ENCODE measurements at regions not wholly inside any gene's neighbourhood (a gene's known extent, or its start where the extent isn't known, plus 50 kb on each side); places are given as distances from the start of the nearest gene placed in this dataset.

GRCh38 chr2:181275643-181276070 lies 181.5 kb upstream of the ITGA4 start:
- no peaks in the 10 kb centered on the region for H3K4me1 ChIP-seq (ENCODE audit: control insufficient read depth in 3 of 3, insufficient read depth in 3 of 3, low read length in 3 of 3)
- H3K27me3 ChIP-seq (ENCODE audit: control insufficient read depth in 3 of 3, insufficient read depth in 3 of 3, low read length in 3 of 3): no peaks in the 10 kb centered on the region
- H3K9me3 ChIP-seq (ENCODE audit: control insufficient read depth in 3 of 3, low read length in 3 of 3): no peaks in the 10 kb centered on the region
- no peak overlapping the region for H3K9ac ChIP-seq (ENCODE audit: low read depth in 1 of 3, low read length in 3 of 3)
- H3K36me3 ChIP-seq (ENCODE audit: control insufficient read depth in 3 of 3, insufficient read depth in 3 of 3, low read length in 3 of 3): no peaks in the 10 kb centered on the region
- no peak overlapping the region for H3K4me3 ChIP-seq (ENCODE audit: low read length in 3 of 3)
- H3K27ac ChIP-seq (ENCODE audit: low read depth, low read length): no peak overlapping the region

GRCh38 chr2:181281206-181281832 lies 175.9 kb upstream of the ITGA4 start:
- Histone ChIP-seq H3K36me3 (ENCODE audit: control insufficient read depth in 3 of 3, insufficient read depth in 3 of 3, low read length in 3 of 3) (no peaks in the 10 kb centered on the region), H3K9ac (ENCODE audit: low read depth in 1 of 3, low read length in 3 of 3) (no peak overlapping the region)

GRCh38 chr2:181285116-181285515 lies 172.1 kb upstream of the ITGA4 start:
- Histone ChIP-seq H3K36me3 (ENCODE audit: control insufficient read depth in 3 of 3, insufficient read depth in 3 of 3, low read length in 3 of 3) (no peaks in the 10 kb centered on the region), H3K4me1 (ENCODE audit: control insufficient read depth in 3 of 3, insufficient read depth in 3 of 3, low read length in 3 of 3) (no peaks in the 10 kb centered on the region), H3K9ac (ENCODE audit: low read depth in 1 of 3, low read length in 3 of 3) (no peak overlapping the region), H3K4me3 (ENCODE audit: low read length in 3 of 3) (no peak overlapping the region), H3K9me3 (ENCODE audit: control insufficient read depth in 3 of 3, low read length in 3 of 3) (no peaks in the 10 kb centered on the region), H3K27me3 (ENCODE audit: control insufficient read depth in 3 of 3, insufficient read depth in 3 of 3, low read length in 3 of 3) (no peaks in the 10 kb centered on the region), H3K27ac (ENCODE audit: low read depth, low read length) (no peak overlapping the region)

More at GRCh38 chr2:181281206-181281832, 175.9 kb upstream of the ITGA4 start:
- H3K27me3 ChIP-seq (ENCODE audit: control insufficient read depth in 3 of 3, insufficient read depth in 3 of 3, low read length in 3 of 3): no peaks in the 10 kb centered on the region
- no peak overlapping the region for H3K4me3 ChIP-seq (ENCODE audit: low read length in 3 of 3)
- no peaks in the 10 kb centered on the region for H3K9me3 ChIP-seq (ENCODE audit: control insufficient read depth in 3 of 3, low read length in 3 of 3)
- H3K27ac ChIP-seq (ENCODE audit: low read depth, low read length): no peak overlapping the region
- no peaks in the 10 kb centered on the region for H3K4me1 ChIP-seq (ENCODE audit: control insufficient read depth in 3 of 3, insufficient read depth in 3 of 3, low read length in 3 of 3)

DNA sequence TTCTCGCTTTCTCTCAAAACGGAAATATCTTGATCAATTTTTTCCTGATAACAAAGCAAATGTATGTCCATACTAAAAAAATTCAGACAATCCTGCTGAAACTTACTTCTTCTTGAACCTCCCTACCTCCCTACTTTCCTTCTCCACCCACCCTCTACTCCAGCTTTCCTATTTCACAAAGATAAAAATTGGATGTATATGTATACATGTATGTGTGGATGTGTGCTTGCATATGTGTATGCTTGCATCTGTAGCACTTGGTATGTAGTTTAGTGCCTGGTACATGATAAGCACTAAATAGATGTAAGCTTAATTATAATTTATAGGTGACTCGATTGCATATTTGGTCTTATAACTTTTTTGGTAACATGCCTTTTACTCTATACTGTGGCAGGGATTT lies 167.5 kb upstream of the ITGA4 start:
- no peaks in the 10 kb centered on the region for H3K36me3 ChIP-seq (ENCODE audit: control insufficient read depth in 3 of 3, insufficient read depth in 3 of 3, low read length in 3 of 3)
- H3K27me3 ChIP-seq (ENCODE audit: control insufficient read depth in 3 of 3, insufficient read depth in 3 of 3, low read length in 3 of 3): no peaks in the 10 kb centered on the region
- no peaks in the 10 kb centered on the region for H3K4me1 ChIP-seq (ENCODE audit: control insufficient read depth in 3 of 3, insufficient read depth in 3 of 3, low read length in 3 of 3)
- H3K27ac ChIP-seq (ENCODE audit: low read depth, low read length): no peak overlapping the region
- no peak overlapping the region for H3K9ac ChIP-seq (ENCODE audit: low read depth in 1 of 3, low read length in 3 of 3)
- H3K9me3 ChIP-seq (ENCODE audit: control insufficient read depth in 3 of 3, low read length in 3 of 3): no peaks in the 10 kb centered on the region
- H3K4me3 ChIP-seq (ENCODE audit: low read length in 3 of 3): no peak overlapping the region

DNA sequence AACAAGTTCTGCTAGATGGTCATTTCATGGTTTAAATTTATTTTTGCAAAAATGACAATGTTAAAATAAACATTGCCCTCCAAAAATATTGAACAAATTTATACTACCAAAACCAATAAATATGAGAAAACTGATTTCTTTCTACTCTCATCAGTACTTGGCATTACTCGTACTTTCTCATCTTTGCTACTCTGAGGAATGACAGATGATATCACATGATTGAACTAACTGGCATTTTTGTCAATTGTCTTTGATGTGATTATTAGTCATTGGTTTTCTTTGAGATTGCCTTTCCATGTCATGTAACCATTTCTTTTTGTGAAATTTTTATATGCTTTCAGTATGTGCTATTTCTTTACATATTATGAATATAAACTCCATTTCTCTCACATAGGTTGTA lies 167.0 kb upstream of the ITGA4 start:
- Histone ChIP-seq H3K4me3 (ENCODE audit: low read length in 3 of 3) (no peak overlapping the region), H3K9me3 (ENCODE audit: control insufficient read depth in 3 of 3, low read length in 3 of 3) (peaks cover 0 to 2% (median 0%) of the 10 kb centered on the region in 3 donors), H3K27ac (ENCODE audit: low read depth, low read length) (no peak overlapping the region), H3K36me3 (ENCODE audit: control insufficient read depth in 3 of 3, insufficient read depth in 3 of 3, low read length in 3 of 3) (no peaks in the 10 kb centered on the region), H3K9ac (ENCODE audit: low read depth in 1 of 3, low read length in 3 of 3) (no peak overlapping the region), H3K4me1 (ENCODE audit: control insufficient read depth in 3 of 3, insufficient read depth in 3 of 3, low read length in 3 of 3) (no peaks in the 10 kb centered on the region), H3K27me3 (ENCODE audit: control insufficient read depth in 3 of 3, insufficient read depth in 3 of 3, low read length in 3 of 3) (no peaks in the 10 kb centered on the region)

GRCh38 chr2:181294979-181295378 lies 162.2 kb upstream of the ITGA4 start:
- Histone ChIP-seq H3K4me1 (ENCODE audit: control insufficient read depth in 3 of 3, insufficient read depth in 3 of 3, low read length in 3 of 3) (no peaks in the 10 kb centered on the region), H3K4me3 (ENCODE audit: low read length in 3 of 3) (no peak overlapping the region), H3K9ac (ENCODE audit: low read depth in 1 of 3, low read length in 3 of 3) (no peak overlapping the region), H3K27ac (ENCODE audit: low read depth, low read length) (no peak overlapping the region), H3K9me3 (ENCODE audit: control insufficient read depth in 3 of 3, low read length in 3 of 3) (peaks cover 0 to 5% (median 0%) of the 10 kb centered on the region in 3 donors), H3K27me3 (ENCODE audit: control insufficient read depth in 3 of 3, insufficient read depth in 3 of 3, low read length in 3 of 3) (no peaks in the 10 kb centered on the region), H3K36me3 (ENCODE audit: control insufficient read depth in 3 of 3, insufficient read depth in 3 of 3, low read length in 3 of 3) (no peaks in the 10 kb centered on the region)

GRCh38 chr2:181300600-181301291 lies 156.4 kb upstream of the ITGA4 start:
- Histone ChIP-seq H3K27ac (ENCODE audit: low read depth, low read length) (no peak overlapping the region), H3K4me1 (ENCODE audit: control insufficient read depth in 3 of 3, insufficient read depth in 3 of 3, low read length in 3 of 3) (no peaks in the 10 kb centered on the region), H3K27me3 (ENCODE audit: control insufficient read depth in 3 of 3, insufficient read depth in 3 of 3, low read length in 3 of 3) (no peaks in the 10 kb centered on the region), H3K4me3 (ENCODE audit: low read length in 3 of 3) (no peak overlapping the region), H3K36me3 (ENCODE audit: control insufficient read depth in 3 of 3, insufficient read depth in 3 of 3, low read length in 3 of 3) (no peaks in the 10 kb centered on the region), H3K9me3 (ENCODE audit: control insufficient read depth in 3 of 3, low read length in 3 of 3) (peaks cover 0 to 3% (median 0%) of the 10 kb centered on the region in 3 donors), H3K9ac (ENCODE audit: low read depth in 1 of 3, low read length in 3 of 3) (no peak overlapping the region)

- Histone ChIP-seq H3K4me1 (ENCODE audit: control insufficient read depth in 3 of 3, insufficient read depth in 3 of 3, low read length in 3 of 3) (no peaks in the 10 kb centered on the region), H3K27ac (ENCODE audit: low read depth, low read length) (no peak overlapping the region), H3K9me3 (ENCODE audit: control insufficient read depth in 3 of 3, low read length in 3 of 3) (no peaks in the 10 kb centered on the region), H3K9ac (ENCODE audit: low read depth in 1 of 3, low read length in 3 of 3) (no peak overlapping the region), H3K27me3 (ENCODE audit: control insufficient read depth in 3 of 3, insufficient read depth in 3 of 3, low read length in 3 of 3) (no peaks in the 10 kb centered on the region), H3K36me3 (ENCODE audit: control insufficient read depth in 3 of 3, insufficient read depth in 3 of 3, low read length in 3 of 3) (no peaks in the 10 kb centered on the region), H3K4me3 (ENCODE audit: low read length in 3 of 3) (no peak overlapping the region)
Measured at GRCh38 chr2:181304011-181304844, 153.0 kb upstream of the ITGA4 start.

GRCh38 chr2:181305301-181306123 lies 151.7 kb upstream of the ITGA4 start:
- Histone ChIP-seq H3K4me1 (ENCODE audit: control insufficient read depth in 3 of 3, insufficient read depth in 3 of 3, low read length in 3 of 3) (no peaks in the 10 kb centered on the region), H3K9ac (ENCODE audit: low read depth in 1 of 3, low read length in 3 of 3) (no peak overlapping the region), H3K27me3 (ENCODE audit: control insufficient read depth in 3 of 3, insufficient read depth in 3 of 3, low read length in 3 of 3) (no peaks in the 10 kb centered on the region), H3K27ac (ENCODE audit: low read depth, low read length) (no peak overlapping the region), H3K9me3 (ENCODE audit: control insufficient read depth in 3 of 3, low read length in 3 of 3) (no peaks in the 10 kb centered on the region), H3K4me3 (ENCODE audit: low read length in 3 of 3) (no peak overlapping the region), H3K36me3 (ENCODE audit: control insufficient read depth in 3 of 3, insufficient read depth in 3 of 3, low read length in 3 of 3) (no peaks in the 10 kb centered on the region)
